ENCODE measurements at regions not wholly inside any gene's neighbourhood (a gene's known extent, or its start where the extent isn't known, plus 50 kb on each side); places are given as distances from the start of the nearest gene placed in this dataset.

DNA sequence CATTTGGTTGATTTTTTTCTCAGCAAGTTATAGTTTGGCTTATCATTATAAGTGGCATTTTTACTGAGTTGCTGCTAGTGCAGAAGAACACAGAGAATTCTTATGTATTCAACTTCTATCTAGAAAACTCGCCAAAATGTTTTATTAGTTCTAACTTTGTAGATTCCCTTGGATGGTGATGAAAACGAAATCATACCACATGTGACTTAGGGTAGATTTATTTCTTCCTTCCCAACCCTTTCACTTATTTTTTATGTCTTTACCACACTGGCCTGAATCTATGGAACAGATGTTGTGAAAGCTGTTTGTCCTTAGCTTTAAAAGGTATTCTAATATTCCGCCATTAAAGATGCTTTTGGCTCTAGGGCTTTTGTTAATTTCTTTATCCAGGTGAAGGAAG lies 503.3 kb upstream of the CFAP20DC start:
- TF ChIP-seq, protein P1, sequence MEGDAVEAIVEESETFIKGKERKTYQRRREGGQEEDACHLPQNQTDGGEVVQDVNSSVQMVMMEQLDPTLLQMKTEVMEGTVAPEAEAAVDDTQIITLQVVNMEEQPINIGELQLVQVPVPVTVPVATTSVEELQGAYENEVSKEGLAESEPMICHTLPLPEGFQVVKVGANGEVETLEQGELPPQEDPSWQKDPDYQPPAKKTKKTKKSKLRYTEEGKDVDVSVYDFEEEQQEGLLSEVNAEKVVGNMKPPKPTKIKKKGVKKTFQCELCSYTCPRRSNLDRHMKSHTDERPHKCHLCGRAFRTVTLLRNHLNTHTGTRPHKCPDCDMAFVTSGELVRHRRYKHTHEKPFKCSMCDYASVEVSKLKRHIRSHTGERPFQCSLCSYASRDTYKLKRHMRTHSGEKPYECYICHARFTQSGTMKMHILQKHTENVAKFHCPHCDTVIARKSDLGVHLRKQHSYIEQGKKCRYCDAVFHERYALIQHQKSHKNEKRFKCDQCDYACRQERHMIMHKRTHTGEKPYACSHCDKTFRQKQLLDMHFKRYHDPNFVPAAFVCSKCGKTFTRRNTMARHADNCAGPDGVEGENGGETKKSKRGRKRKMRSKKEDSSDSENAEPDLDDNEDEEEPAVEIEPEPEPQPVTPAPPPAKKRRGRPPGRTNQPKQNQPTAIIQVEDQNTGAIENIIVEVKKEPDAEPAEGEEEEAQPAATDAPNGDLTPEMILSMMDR (IDR thresholded peaks at IDR 0.05), result no peak
- TF ChIP-seq POLR2AphosphoS2 (conservative IDR thresholded peaks at IDR 0.05; ENCODE audit: low read length) (no peak), NR3C1 (IDR thresholded peaks at IDR 0.05) (no peak), RAD21 (conservative IDR thresholded peaks at IDR 0.05 in 1 of 2, IDR thresholded peaks at IDR 0.05 in 1 of 2) (no peak), CEBPB (IDR thresholded peaks at IDR 0.05) (no peak), EP300 (IDR thresholded peaks at IDR 0.05) (no peak), RCOR1 (IDR thresholded peaks at IDR 0.05; ENCODE audit: low read depth, low read length) (no peak), POLR2A (IDR thresholded peaks at IDR 0.05; ENCODE audit: low read length) (no peak)
- TF ChIP-seq, protein P2, sequence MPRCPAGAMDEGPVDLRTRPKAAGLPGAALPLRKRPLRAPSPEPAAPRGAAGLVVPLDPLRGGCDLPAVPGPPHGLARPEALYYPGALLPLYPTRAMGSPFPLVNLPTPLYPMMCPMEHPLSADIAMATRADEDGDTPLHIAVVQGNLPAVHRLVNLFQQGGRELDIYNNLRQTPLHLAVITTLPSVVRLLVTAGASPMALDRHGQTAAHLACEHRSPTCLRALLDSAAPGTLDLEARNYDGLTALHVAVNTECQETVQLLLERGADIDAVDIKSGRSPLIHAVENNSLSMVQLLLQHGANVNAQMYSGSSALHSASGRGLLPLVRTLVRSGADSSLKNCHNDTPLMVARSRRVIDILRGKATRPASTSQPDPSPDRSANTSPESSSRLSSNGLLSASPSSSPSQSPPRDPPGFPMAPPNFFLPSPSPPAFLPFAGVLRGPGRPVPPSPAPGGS (IDR thresholded peaks at IDR 0.05), result no peak
- TF ChIP-seq, protein P3, sequence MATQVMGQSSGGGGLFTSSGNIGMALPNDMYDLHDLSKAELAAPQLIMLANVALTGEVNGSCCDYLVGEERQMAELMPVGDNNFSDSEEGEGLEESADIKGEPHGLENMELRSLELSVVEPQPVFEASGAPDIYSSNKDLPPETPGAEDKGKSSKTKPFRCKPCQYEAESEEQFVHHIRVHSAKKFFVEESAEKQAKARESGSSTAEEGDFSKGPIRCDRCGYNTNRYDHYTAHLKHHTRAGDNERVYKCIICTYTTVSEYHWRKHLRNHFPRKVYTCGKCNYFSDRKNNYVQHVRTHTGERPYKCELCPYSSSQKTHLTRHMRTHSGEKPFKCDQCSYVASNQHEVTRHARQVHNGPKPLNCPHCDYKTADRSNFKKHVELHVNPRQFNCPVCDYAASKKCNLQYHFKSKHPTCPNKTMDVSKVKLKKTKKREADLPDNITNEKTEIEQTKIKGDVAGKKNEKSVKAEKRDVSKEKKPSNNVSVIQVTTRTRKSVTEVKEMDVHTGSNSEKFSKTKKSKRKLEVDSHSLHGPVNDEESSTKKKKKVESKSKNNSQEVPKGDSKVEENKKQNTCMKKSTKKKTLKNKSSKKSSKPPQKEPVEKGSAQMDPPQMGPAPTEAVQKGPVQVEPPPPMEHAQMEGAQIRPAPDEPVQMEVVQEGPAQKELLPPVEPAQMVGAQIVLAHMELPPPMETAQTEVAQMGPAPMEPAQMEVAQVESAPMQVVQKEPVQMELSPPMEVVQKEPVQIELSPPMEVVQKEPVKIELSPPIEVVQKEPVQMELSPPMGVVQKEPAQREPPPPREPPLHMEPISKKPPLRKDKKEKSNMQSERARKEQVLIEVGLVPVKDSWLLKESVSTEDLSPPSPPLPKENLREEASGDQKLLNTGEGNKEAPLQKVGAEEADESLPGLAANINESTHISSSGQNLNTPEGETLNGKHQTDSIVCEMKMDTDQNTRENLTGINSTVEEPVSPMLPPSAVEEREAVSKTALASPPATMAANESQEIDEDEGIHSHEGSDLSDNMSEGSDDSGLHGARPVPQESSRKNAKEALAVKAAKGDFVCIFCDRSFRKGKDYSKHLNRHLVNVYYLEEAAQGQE (IDR thresholded peaks at IDR 0.05), result no peak
- TF ChIP-seq, protein P4, sequence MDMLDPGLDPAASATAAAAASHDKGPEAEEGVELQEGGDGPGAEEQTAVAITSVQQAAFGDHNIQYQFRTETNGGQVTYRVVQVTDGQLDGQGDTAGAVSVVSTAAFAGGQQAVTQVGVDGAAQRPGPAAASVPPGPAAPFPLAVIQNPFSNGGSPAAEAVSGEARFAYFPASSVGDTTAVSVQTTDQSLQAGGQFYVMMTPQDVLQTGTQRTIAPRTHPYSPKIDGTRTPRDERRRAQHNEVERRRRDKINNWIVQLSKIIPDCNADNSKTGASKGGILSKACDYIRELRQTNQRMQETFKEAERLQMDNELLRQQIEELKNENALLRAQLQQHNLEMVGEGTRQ (IDR thresholded peaks at IDR 0.05), result no peak
